Nephron progenitor cell (in vitro differentiated cells): ENCODE measurements at regions not wholly inside any gene's neighbourhood (a gene's known extent, or its start where the extent isn't known, plus 50 kb on each side); places are given as distances from the start of the nearest gene placed in this dataset.
"Not testable (repeated sequence)": the region's sequence is repeated elsewhere in the genome, so short reads cannot be mapped to it uniquely, and the experiment has no call there.

Source experiments
- DNase-seq: peaks from one replicate; pipeline ENCODE4 v3.0.0; 2021
- H3K27ac Mint-ChIP-seq: 2 replicates; pipeline ENCODE4 v1.8.0; 2021; ENCODE audit warnings: mild to moderate bottlenecking, moderate library complexity, mixed read lengths
- H3K27me3 Mint-ChIP-seq: 2 replicates; pipeline ENCODE4 v1.8.0; 2021; ENCODE audit warnings: mild to moderate bottlenecking, low read depth, mixed read lengths; ENCODE audit not compliant: poor library complexity
- H3K36me3 Mint-ChIP-seq: 2 replicates; pipeline ENCODE4 v1.8.0; 2021; ENCODE audit warnings: low read depth, mixed read lengths
- H3K4me1 Mint-ChIP-seq: 2 replicates; pipeline ENCODE4 v1.8.0; 2021; ENCODE audit warnings: mixed read lengths
- H3K4me3 Mint-ChIP-seq: 2 replicates; pipeline ENCODE4 v1.8.0; 2021; ENCODE audit warnings: mild to moderate bottlenecking, moderate library complexity, mixed read lengths
- H3K9me3 Mint-ChIP-seq: 2 replicates; pipeline ENCODE4 v1.8.0; 2021; ENCODE audit warnings: mild to moderate bottlenecking, moderate library complexity, mixed read lengths
- CTCF ChIP-seq: fragments of 200-600 bp; sonication (generic); IDR thresholded peaks from 2 replicates; pipeline ENCODE4 v1.5.0; 2021; ENCODE audit warnings: antibody characterized with exemption

- Mint-ChIP-seq H3K4me1 (no peaks in the 10 kb centered on the region), H3K27me3 (no peaks in the 10 kb centered on the region), H3K4me3 (no peak overlapping the region), H3K27ac (no peak overlapping the region), H3K9me3 (peaks cover 17% of the 10 kb centered on the region), H3K36me3 (no peaks in the 10 kb centered on the region)
- no peak for TF ChIP-seq CTCF
- no peak for DNase-seq
These were observed 501.5 kb downstream of the ZIC3 start for GRCh38 chrX:138067415-138067814.

GRCh38 chrX:138073626-138074025 is 507.7 kb downstream of the ZIC3 start:
- Mint-ChIP-seq H3K9me3 (peaks cover 53% of the 10 kb centered on the region), H3K27me3 (peaks cover 4% of the 10 kb centered on the region), H3K4me3 (no peak overlapping the region), H3K27ac (no peak overlapping the region), H3K36me3 (no peaks in the 10 kb centered on the region), H3K4me1 (no peaks in the 10 kb centered on the region)
- no peak for DNase-seq
- no peak for TF ChIP-seq CTCF

GRCh38 chrX:138082251-138082650 is 516.3 kb downstream of the ZIC3 start:
- no peak for TF ChIP-seq CTCF
- DNase-seq: no peak
- Mint-ChIP-seq H3K27me3 (peaks cover 8% of the 10 kb centered on the region), H3K27ac (no peak overlapping the region), H3K36me3 (no peaks in the 10 kb centered on the region), H3K4me1 (no peaks in the 10 kb centered on the region), H3K9me3 (peaks cover 43% of the 10 kb centered on the region), H3K4me3 (no peak overlapping the region)

GRCh38 chrX:138082896-138083295 is 517.0 kb downstream of the ZIC3 start:
- no peaks in the 10 kb centered on the region for H3K4me1 Mint-ChIP-seq
- H3K27ac Mint-ChIP-seq: no peak overlapping the region
- no peak for DNase-seq
- peaks cover 4% of the 10 kb centered on the region for H3K27me3 Mint-ChIP-seq
- H3K4me3 Mint-ChIP-seq: no peak overlapping the region
- no peaks in the 10 kb centered on the region for H3K36me3 Mint-ChIP-seq
- TF ChIP-seq CTCF: no peak
- peaks cover 42% of the 10 kb centered on the region for H3K9me3 Mint-ChIP-seq

GRCh38 chrX:138110910-138111309 is 545.0 kb downstream of the ZIC3 start:
- H3K36me3 Mint-ChIP-seq, H3K4me1 Mint-ChIP-seq, H3K27me3 Mint-ChIP-seq, H3K27ac Mint-ChIP-seq, DNase-seq, H3K4me3 Mint-ChIP-seq: not testable (repeated sequence)
- H3K9me3 Mint-ChIP-seq: peaks cover 37% of the 10 kb centered on the region

GRCh38 chrX:138127314-138127713 is 561.4 kb downstream of the ZIC3 start:
- Mint-ChIP-seq H3K27me3 (no peaks in the 10 kb centered on the region), H3K4me3 (no peak overlapping the region), H3K27ac (no peak overlapping the region), H3K36me3 (no peaks in the 10 kb centered on the region), H3K9me3 (peaks cover under 1% of the 10 kb centered on the region), H3K4me1 (no peaks in the 10 kb centered on the region)
- no peak for TF ChIP-seq CTCF
- DNase-seq: no peak
